ENCODE measurements at regions not wholly inside any gene's neighbourhood (a gene's known extent, or its start where the extent isn't known, plus 50 kb on each side); places are given as distances from the start of the nearest gene placed in this dataset.

DNA sequence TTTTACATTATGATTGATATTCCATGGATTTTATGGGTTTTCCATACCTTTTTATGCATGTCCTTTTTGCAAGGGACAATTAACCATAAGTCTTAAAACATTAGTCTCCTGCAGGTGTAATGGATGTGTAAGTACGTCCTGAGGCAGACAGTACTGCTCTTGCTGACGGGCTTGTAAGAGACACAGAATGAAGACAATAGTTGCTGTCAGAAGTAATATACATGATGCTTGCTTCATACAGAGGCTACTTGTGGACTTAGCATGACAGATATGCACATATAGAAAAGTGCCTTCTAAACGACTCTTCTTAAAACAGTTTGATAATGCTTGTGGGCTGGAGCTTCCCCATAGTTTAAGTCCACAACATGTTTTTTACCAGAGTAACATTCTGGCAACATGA lies 182.7 kb downstream of the SPATA31D1 start (continued):
- TF ChIP-seq, protein P1, sequence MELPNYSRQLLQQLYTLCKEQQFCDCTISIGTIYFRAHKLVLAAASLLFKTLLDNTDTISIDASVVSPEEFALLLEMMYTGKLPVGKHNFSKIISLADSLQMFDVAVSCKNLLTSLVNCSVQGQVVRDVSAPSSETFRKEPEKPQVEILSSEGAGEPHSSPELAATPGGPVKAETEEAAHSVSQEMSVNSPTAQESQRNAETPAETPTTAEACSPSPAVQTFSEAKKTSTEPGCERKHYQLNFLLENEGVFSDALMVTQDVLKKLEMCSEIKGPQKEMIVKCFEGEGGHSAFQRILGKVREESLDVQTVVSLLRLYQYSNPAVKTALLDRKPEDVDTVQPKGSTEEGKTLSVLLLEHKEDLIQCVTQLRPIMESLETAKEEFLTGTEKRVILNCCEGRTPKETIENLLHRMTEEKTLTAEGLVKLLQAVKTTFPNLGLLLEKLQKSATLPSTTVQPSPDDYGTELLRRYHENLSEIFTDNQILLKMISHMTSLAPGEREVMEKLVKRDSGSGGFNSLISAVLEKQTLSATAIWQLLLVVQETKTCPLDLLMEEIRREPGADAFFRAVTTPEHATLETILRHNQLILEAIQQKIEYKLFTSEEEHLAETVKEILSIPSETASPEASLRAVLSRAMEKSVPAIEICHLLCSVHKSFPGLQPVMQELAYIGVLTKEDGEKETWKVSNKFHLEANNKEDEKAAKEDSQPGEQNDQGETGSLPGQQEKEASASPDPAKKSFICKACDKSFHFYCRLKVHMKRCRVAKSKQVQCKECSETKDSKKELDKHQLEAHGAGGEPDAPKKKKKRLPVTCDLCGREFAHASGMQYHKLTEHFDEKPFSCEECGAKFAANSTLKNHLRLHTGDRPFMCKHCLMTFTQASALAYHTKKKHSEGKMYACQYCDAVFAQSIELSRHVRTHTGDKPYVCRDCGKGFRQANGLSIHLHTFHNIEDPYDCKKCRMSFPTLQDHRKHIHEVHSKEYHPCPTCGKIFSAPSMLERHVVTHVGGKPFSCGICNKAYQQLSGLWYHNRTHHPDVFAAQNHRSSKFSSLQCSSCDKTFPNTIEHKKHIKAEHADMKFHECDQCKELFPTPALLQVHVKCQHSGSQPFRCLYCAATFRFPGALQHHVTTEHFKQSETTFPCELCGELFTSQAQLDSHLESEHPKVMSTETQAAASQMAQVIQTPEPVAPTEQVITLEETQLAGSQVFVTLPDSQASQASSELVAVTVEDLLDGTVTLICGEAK (IDR thresholded peaks at IDR 0.05): no peak
- TF ChIP-seq, protein P1 (CRISPR knock-in tag; IDR thresholded peaks at IDR 0.05): no peak

DNA sequence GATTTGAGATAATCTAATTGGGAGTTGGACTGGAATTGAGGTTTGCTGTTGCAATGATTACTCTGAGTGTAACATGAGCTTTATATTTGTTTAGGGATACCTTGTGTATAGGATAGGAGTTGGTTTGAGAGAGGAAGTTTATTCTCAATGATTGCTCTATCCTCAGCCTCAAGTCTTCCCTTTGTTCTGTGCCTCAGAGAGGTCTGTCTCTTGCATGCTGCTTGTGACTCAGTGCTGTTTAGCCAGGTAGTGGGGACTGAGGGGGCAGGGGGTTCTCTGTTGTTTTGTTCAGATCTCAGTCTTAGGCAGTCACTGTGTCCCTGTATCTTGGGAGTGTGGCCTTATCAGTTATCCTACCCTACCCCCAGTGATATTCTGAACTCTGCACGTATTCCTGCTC lies 192.1 kb downstream of the SPATA31D1 start:
- Histone ChIP-seq H3K4me3 (no peak overlapping the region), H3K36me3 (ENCODE audit: control insufficient read depth, insufficient read depth, low read length) (no peaks in the 10 kb centered on the region), H3K79me2 (ENCODE audit: control insufficient read depth, insufficient read depth, low read length) (no peaks in the 10 kb centered on the region), H3K4me2 (ENCODE audit: insufficient read depth, low read length) (no peak overlapping the region), H3K9ac (ENCODE audit: insufficient read depth in 1 of 2, low read depth in 2 of 2, low read length in 2 of 2) (no peak overlapping the region), H3K9me3 (replicated peaks; ENCODE audit: control insufficient read depth, insufficient read depth, low read depth, low read length) (no peaks in the 10 kb centered on the region), H3K9me1 (ENCODE audit: control insufficient read depth, insufficient read depth, low read length) (no peaks in the 10 kb centered on the region), H4K20me1 (replicated peaks; ENCODE audit: control insufficient read depth, insufficient read depth, low read length) (no peaks in the 10 kb centered on the region), H3K27ac (ENCODE audit: extremely low read depth, low read depth, low read length) (no peak overlapping the region), H3K27me3 (ENCODE audit: control insufficient read depth in 2 of 2, insufficient read depth in 2 of 2, low read length in 2 of 2) (no peaks in the 10 kb centered on the region), H2AFZ (ENCODE audit: low read depth, low read length) (no peak overlapping the region), H3K4me1 (replicated peaks in 1 of 2; ENCODE audit: control insufficient read depth in 2 of 2, insufficient read depth in 2 of 2, low read length in 2 of 2) (no peaks in the 10 kb centered on the region)
- intact Hi-C loops (cut with micrococcal nuclease) (no loop called here), in situ Hi-C loops (cut with MboI) (no loop called here)
- 22% methylated on average over 1 of the region's 1 CpG for WGBS (ENCODE audit: insufficient coverage, low coverage, missing lambda C conversion rate)
- ChIA-PET POLR2A (no interaction called here), CTCF (ENCODE audit: low intra/inter-chr PET ratio) (no interaction called here)
- FAIRE-seq: no peak
- no peak for DNase-seq (ENCODE audit: extremely low read depth in 1 of 4, low spot score in 3 of 4)
- no peak for ATAC-seq
- no TSS peak for BruUV-seq (replicated peaks)
- no peak for TF ChIP-seq BRD4 (IDR thresholded peaks at IDR 0.05)
- TF ChIP-seq ILF3 (IDR thresholded peaks at IDR 0.05; ENCODE audit: borderline replicate concordance): no peak
- no peak for TF ChIP-seq NFYB (IDR thresholded peaks at IDR 0.05; ENCODE audit: extremely low read depth, insufficient read length)
- TF ChIP-seq, protein P2, sequence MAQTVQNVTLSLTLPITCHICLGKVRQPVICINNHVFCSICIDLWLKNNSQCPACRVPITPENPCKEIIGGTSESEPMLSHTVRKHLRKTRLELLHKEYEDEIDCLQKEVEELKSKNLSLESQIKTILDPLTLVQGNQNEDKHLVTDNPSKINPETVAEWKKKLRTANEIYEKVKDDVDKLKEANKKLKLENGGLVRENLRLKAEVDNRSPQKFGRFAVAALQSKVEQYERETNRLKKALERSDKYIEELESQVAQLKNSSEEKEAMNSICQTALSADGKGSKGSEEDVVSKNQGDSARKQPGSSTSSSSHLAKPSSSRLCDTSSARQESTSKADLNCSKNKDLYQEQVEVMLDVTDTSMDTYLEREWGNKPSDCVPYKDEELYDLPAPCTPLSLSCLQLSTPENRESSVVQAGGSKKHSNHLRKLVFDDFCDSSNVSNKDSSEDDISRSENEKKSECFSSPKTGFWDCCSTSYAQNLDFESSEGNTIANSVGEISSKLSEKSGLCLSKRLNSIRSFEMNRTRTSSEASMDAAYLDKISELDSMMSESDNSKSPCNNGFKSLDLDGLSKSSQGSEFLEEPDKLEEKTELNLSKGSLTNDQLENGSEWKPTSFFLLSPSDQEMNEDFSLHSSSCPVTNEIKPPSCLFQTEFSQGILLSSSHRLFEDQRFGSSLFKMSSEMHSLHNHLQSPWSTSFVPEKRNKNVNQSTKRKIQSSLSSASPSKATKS (CRISPR knock-in tag; IDR thresholded peaks at IDR 0.05): no peak
- no peak for TF ChIP-seq CHD1 (IDR thresholded peaks at IDR 0.05; ENCODE audit: low read length)
- TF ChIP-seq SNIP1 (IDR thresholded peaks at IDR 0.05; ENCODE audit: low read depth): no peak
- TF ChIP-seq ZNF507 (tag; conservative IDR thresholded peaks at IDR 0.05): no peak
- no peak for TF ChIP-seq FOXK2 (conservative IDR thresholded peaks at IDR 0.05 in 1 of 2, IDR thresholded peaks at IDR 0.05 in 1 of 2; ENCODE audit: low read depth in 2 of 2)
- TF ChIP-seq NR1H2 (CRISPR knock-in tag; IDR thresholded peaks at IDR 0.05): no peak
- TF ChIP-seq ZNF232 (CRISPR knock-in tag; IDR thresholded peaks at IDR 0.05): no peak
- TF ChIP-seq ZNF384 (IDR thresholded peaks at IDR 0.05; ENCODE audit: low read depth, low read length): no peak

All from K562 (cell line).